ENCODE measurements at regions not wholly inside any gene's neighbourhood (a gene's known extent, or its start where the extent isn't known, plus 50 kb on each side); places are given as distances from the start of the nearest gene placed in this dataset.
"Not testable (repeated sequence)": the region's sequence is repeated elsewhere in the genome, so short reads cannot be mapped to it uniquely, and the experiment has no call there.

DNA sequence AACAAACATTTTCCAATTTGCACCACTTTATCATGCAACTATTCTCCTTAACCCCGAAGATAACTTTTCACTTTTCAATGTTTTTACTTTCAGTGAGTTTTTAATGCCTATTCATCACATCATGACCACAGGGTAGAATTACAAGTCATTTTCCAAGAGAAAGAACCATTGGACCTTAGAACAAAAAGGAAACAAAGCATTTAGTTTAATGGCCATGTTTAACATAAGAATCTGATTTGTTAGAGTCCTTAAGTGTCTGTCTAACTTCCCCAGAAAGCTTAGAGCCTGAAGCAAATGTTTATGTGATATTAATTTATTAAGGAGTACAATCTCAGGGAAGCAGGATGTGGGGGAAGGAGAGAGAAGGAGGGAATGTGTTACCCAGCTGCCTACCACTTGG lies 325.8 kb upstream of the RIOK2 start:
- WGBS (ENCODE audit: insufficient coverage) = 93% methylated on average over 1 of the region's 1 CpG
- Mint-ChIP-seq H3K4me3 (no peak overlapping the region), H3K36me3 (no peaks in the 10 kb centered on the region), H3K27ac (no peak overlapping the region), H3K27me3 (ENCODE audit: low read depth in 2 of 2) (peaks cover 0 to 32% of the 10 kb centered on the region in 2 donors), H3K9me3 (peaks cover 0 to 3% of the 10 kb centered on the region in 2 donors), H3K4me1 (no peaks in the 10 kb centered on the region)
- TF ChIP-seq, protein P1, sequence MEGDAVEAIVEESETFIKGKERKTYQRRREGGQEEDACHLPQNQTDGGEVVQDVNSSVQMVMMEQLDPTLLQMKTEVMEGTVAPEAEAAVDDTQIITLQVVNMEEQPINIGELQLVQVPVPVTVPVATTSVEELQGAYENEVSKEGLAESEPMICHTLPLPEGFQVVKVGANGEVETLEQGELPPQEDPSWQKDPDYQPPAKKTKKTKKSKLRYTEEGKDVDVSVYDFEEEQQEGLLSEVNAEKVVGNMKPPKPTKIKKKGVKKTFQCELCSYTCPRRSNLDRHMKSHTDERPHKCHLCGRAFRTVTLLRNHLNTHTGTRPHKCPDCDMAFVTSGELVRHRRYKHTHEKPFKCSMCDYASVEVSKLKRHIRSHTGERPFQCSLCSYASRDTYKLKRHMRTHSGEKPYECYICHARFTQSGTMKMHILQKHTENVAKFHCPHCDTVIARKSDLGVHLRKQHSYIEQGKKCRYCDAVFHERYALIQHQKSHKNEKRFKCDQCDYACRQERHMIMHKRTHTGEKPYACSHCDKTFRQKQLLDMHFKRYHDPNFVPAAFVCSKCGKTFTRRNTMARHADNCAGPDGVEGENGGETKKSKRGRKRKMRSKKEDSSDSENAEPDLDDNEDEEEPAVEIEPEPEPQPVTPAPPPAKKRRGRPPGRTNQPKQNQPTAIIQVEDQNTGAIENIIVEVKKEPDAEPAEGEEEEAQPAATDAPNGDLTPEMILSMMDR (IDR thresholded peaks at IDR 0.05) = no peak
- intact Hi-C loops (cut with micrococcal nuclease) = no loop called here
- DNase-seq = no peak
- no peaks in the 10 kb centered on the region for H3K36me3 ChIP-seq (ENCODE audit: control insufficient read depth, insufficient read depth, low read length)
- ATAC-seq = no peak
- H3K27me3 ChIP-seq (ENCODE audit: control insufficient read depth, insufficient read depth, low read length) = no peaks in the 10 kb centered on the region
- no peak overlapping the region for H3K4me3 ChIP-seq (ENCODE audit: low read length)
- H3K9me3 ChIP-seq (ENCODE audit: control insufficient read depth, insufficient read depth, low read length) = no peaks in the 10 kb centered on the region
- H3K4me1 ChIP-seq (ENCODE audit: control insufficient read depth, insufficient read depth, low read length) = no peaks in the 10 kb centered on the region
- H3K27ac ChIP-seq (ENCODE audit: low read length) = no peak overlapping the region

DNA sequence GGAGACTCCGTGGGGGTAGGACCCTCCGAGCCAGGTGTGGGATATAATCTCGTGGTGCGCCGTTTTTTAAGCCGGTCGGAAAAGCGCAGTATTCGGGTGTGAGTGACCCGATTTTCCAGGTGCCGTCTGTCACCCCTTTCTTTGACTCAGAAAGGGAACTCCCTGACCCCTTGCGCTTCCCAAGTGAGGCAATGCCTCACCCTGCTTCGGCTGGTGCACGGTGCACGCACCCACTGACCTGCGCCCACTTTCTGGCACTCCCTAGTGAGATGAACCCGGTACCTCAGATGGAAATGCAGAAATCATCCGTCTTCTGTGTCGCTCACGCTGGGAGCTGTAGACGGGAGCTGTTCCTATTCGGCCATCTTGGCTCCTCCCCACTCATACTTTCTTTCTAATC lies 336.5 kb upstream of the RIOK2 start:
- H3K4me3 Mint-ChIP-seq; ATAC-seq; H3K4me3 ChIP-seq (ENCODE audit: low read length); H3K4me1 ChIP-seq (ENCODE audit: control insufficient read depth, insufficient read depth, low read length); intact Hi-C loops (cut with micrococcal nuclease); H3K36me3 ChIP-seq (ENCODE audit: control insufficient read depth, insufficient read depth, low read length); H3K27ac ChIP-seq (ENCODE audit: low read length); H3K9me3 ChIP-seq (ENCODE audit: control insufficient read depth, insufficient read depth, low read length); H3K4me1 Mint-ChIP-seq; H3K27me3 Mint-ChIP-seq (ENCODE audit: low read depth in 2 of 2); DNase-seq; H3K27me3 ChIP-seq (ENCODE audit: control insufficient read depth, insufficient read depth, low read length); H3K27ac Mint-ChIP-seq; H3K36me3 Mint-ChIP-seq; H3K9me3 Mint-ChIP-seq: not testable (repeated sequence)
- 94% methylated on average over 22 of the region's 22 CpGs for WGBS (ENCODE audit: insufficient coverage)

DNA sequence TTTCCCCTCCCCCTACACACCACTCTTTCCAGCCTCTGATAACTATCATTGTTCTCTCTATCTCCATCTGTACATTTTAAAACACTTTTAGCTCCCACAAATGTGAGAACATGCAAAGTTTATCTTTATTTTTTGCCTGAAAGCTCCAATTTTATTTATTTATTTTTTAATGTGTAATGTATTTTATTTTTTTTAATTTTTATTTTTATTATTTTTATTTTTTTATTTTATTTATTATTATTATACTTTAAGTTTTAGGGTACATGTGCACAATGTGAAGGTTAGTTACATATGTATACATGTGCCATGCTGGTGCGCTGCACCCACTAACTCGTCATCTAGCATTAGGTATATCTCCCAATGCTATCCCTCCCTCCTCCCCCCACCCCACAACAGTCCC lies 340.3 kb upstream of the RIOK2 start:
- WGBS (ENCODE audit: insufficient coverage) = no CpG with 5 or more reads among the region's 2 CpGs

DNA sequence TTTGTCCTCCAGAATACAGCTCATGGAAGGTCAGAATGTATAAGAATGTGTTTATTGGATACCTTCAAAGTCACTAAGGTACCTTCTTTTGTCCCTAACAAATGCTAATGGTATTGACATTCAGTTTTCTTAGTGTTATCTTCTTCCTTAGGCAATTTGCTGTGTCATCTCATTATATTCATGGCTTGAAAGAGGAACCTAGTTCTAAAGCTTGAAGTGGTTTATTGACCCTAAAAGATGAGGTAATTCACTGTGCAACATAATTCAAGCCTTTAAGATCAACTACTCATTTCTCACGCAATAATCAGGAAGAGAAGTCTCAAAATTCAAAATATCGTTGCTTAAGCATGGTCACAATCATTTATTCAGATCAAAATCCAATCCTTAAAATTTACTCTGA lies 342.7 kb upstream of the RIOK2 start:
- Mint-ChIP-seq H3K36me3 (no peaks in the 10 kb centered on the region), H3K4me1 (no peaks in the 10 kb centered on the region), H3K27me3 (ENCODE audit: low read depth in 2 of 2) (no peaks in the 10 kb centered on the region), H3K27ac (no peak overlapping the region), H3K9me3 (no peaks in the 10 kb centered on the region), H3K4me3 (no peak overlapping the region)
- ATAC-seq = no peak
- H3K27ac ChIP-seq (ENCODE audit: low read length) = no peak overlapping the region
- H3K9me3 ChIP-seq (ENCODE audit: control insufficient read depth, insufficient read depth, low read length) = no peaks in the 10 kb centered on the region
- TF ChIP-seq, protein P1 (IDR thresholded peaks at IDR 0.05) = no peak
- no peak for DNase-seq
- H3K27me3 ChIP-seq (ENCODE audit: control insufficient read depth, insufficient read depth, low read length) = no peaks in the 10 kb centered on the region
- no peak overlapping the region for H3K4me3 ChIP-seq (ENCODE audit: low read length)
- intact Hi-C loops (cut with micrococcal nuclease) = no loop called here
- WGBS (ENCODE audit: insufficient coverage) = 24% methylated on average over 2 of the region's 2 CpGs
- H3K36me3 ChIP-seq (ENCODE audit: control insufficient read depth, insufficient read depth, low read length) = no peaks in the 10 kb centered on the region
- no peaks in the 10 kb centered on the region for H3K4me1 ChIP-seq (ENCODE audit: control insufficient read depth, insufficient read depth, low read length)

More for the DNA sequence above, 340.3 kb upstream of the RIOK2 start:
- H3K4me1 Mint-ChIP-seq; H3K36me3 ChIP-seq (ENCODE audit: control insufficient read depth, insufficient read depth, low read length); H3K36me3 Mint-ChIP-seq; H3K27ac Mint-ChIP-seq; intact Hi-C loops (cut with micrococcal nuclease); H3K27me3 ChIP-seq (ENCODE audit: control insufficient read depth, insufficient read depth, low read length); H3K9me3 Mint-ChIP-seq; H3K27ac ChIP-seq (ENCODE audit: low read length); ATAC-seq; DNase-seq; H3K27me3 Mint-ChIP-seq (ENCODE audit: low read depth in 2 of 2); H3K4me3 Mint-ChIP-seq; H3K9me3 ChIP-seq (ENCODE audit: control insufficient read depth, insufficient read depth, low read length); H3K4me3 ChIP-seq (ENCODE audit: low read length); H3K4me1 ChIP-seq (ENCODE audit: control insufficient read depth, insufficient read depth, low read length): not testable (repeated sequence)

DNA sequence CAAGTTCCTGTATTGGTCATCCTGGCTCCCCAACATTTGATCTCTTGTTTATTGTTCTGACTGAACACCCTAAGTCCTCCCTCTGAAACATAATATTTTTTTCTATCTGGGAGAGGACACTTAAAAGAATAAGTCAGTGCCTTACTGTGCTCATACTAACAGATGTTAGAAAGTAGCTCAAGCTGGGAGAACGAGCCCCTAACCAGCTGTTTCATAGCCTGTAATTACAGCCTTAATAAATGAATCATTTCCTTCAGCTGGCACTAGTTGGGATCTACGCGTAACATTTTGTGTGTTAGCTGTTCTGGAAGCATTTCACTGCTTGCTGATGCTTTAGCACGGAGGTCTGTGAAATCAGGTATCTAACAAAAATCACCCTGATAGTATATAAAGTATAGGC lies 345.9 kb upstream of the RIOK2 start:
- no peaks in the 10 kb centered on the region for H3K9me3 Mint-ChIP-seq
- intact Hi-C loops (cut with micrococcal nuclease) = no loop called here
- no peaks in the 10 kb centered on the region for H3K27me3 Mint-ChIP-seq (ENCODE audit: low read depth in 2 of 2)
- ATAC-seq (no peak), DNase-seq (no peak)
- Histone ChIP-seq H3K27me3 (ENCODE audit: control insufficient read depth, insufficient read depth, low read length) (no peaks in the 10 kb centered on the region), H3K9me3 (ENCODE audit: control insufficient read depth, insufficient read depth, low read length) (no peaks in the 10 kb centered on the region), H3K36me3 (ENCODE audit: control insufficient read depth, insufficient read depth, low read length) (no peaks in the 10 kb centered on the region), H3K27ac (ENCODE audit: low read length) (no peak overlapping the region), H3K4me1 (ENCODE audit: control insufficient read depth, insufficient read depth, low read length) (no peaks in the 10 kb centered on the region), H3K4me3 (ENCODE audit: low read length) (no peak overlapping the region)
- 84% methylated on average over 4 of the region's 4 CpGs for WGBS (ENCODE audit: insufficient coverage)
- TF ChIP-seq, protein P1 (IDR thresholded peaks at IDR 0.05) = no peak
- peaks cover 13 to 19% of the 10 kb centered on the region in 2 donors for H3K4me1 Mint-ChIP-seq
- H3K4me3 Mint-ChIP-seq = no peak overlapping the region
- no peaks in the 10 kb centered on the region for H3K36me3 Mint-ChIP-seq
- H3K27ac Mint-ChIP-seq = no peak overlapping the region
